A673 (cell line): ENCODE measurements at regions not wholly inside any gene's neighbourhood (a gene's known extent, or its start where the extent isn't known, plus 50 kb on each side); places are given as distances from the start of the nearest gene placed in this dataset.

ENCODE experiments used
- BruUV-seq: library from RNA; stranded (reverse); fragments of 400-500 nt; replicated peaks from 2 replicates; lab custom pipeline; 2021; lab: Mats Ljungman, UMichigan
- CTCF ChIA-PET: fragments of 300-600 bp; sonication (Branson Sonifier 250); formaldehyde crosslinking; loops from one replicate; lab custom pipeline; 2022; ENCODE audit warnings: antibody characterized with exemption; lab: Charles Lee
- POLR2A ChIA-PET: fragments of 300-600 bp; sonication (Branson Sonifier 250); formaldehyde crosslinking; loops from one replicate; lab custom pipeline; 2022; ENCODE audit warnings: antibody characterized with exemption; ENCODE audit not compliant: low non-redundant PET; lab: Charles Lee
- DNase-seq: peaks from one replicate; pipeline ENCODE4 v3.0.0-alpha.2; 2015; ENCODE audit warnings: low spot score
- H3K27ac ChIP-seq: fragments of 200-600 bp; sonication (generic); 2 replicates; pipeline ENCODE4 v1.5.1; 2016; ENCODE audit warnings: mixed run types, low read depth, mild to moderate bottlenecking, mixed read lengths, antibody characterized with exemption, low read length; ENCODE audit not compliant: poor library complexity, severe bottlenecking
- H3K27me3 ChIP-seq: fragments of 200-600 bp; sonication (generic); replicated peaks from 2 replicates; pipeline ENCODE4 v1.6.1; 2017; ENCODE audit warnings: mixed run types, low read depth, mild to moderate bottlenecking, mixed read lengths, antibody characterized with exemption, low read length; ENCODE audit not compliant: insufficient read depth, poor library complexity
- H3K36me3 ChIP-seq: fragments of 200-600 bp; sonication (generic); 2 replicates; pipeline ENCODE4 v1.6.1; 2016; ENCODE audit warnings: mixed run types, mild to moderate bottlenecking, mixed read lengths, antibody characterized with exemption, low read length; ENCODE audit not compliant: insufficient read depth, poor library complexity, severe bottlenecking
- H3K4me1 ChIP-seq: fragments of 200-600 bp; sonication (generic); 2 replicates; pipeline ENCODE4 v1.6.1; 2017; ENCODE audit warnings: mixed run types, mild to moderate bottlenecking, mixed read lengths, antibody characterized with exemption, low read length; ENCODE audit not compliant: insufficient read depth, poor library complexity, severe bottlenecking
- H3K4me3 ChIP-seq: fragments of 200-600 bp; sonication (generic); 2 replicates; pipeline ENCODE4 v1.5.1; 2016; ENCODE audit warnings: low read depth, mixed run types, mild to moderate bottlenecking, mixed read lengths, low read length; ENCODE audit not compliant: poor library complexity, severe bottlenecking
- H3K9me3 ChIP-seq: fragments of 200-600 bp; sonication (generic); 2 replicates; pipeline ENCODE4 v1.6.1; 2016; ENCODE audit warnings: mixed run types, low read depth, mild to moderate bottlenecking, mixed read lengths, antibody characterized with exemption, low read length; ENCODE audit not compliant: poor library complexity, severe bottlenecking
- CTCF ChIP-seq: fragments of 300-800, 200-600 bp; sonication (generic); conservative IDR thresholded peaks from 2 replicates; pipeline ENCODE4 v1.5.1; 2017; ENCODE audit warnings: low read depth, mild to moderate bottlenecking, antibody characterized with exemption, low read length, moderate library complexity, mixed read lengths
- EZH2 ChIP-seq: fragments of 200-600 bp; sonication (generic); IDR thresholded peaks from 2 replicates; pipeline ENCODE4 v1.6.1; 2017; ENCODE audit warnings: borderline replicate concordance, low read depth, mild to moderate bottlenecking, mixed read lengths, antibody characterized with exemption, low read length; ENCODE audit not compliant: poor library complexity, severe bottlenecking
- intact Hi-C: fragments of 100-400 bp; cut with micrococcal nuclease; formaldehyde crosslinking; loops from one replicate; pipeline ENCODE4 v1.10.0; 2022; ENCODE audit not compliant: unreplicated experiment

- POLR2A ChIA-PET: no interaction called here
Observed at GRCh38 chr4:30427932-30428331, 292.2 kb upstream of the PCDH7 start.

GRCh38 chr4:30429813-30430761, 290.1 kb upstream of the PCDH7 start:
- no peak for TF ChIP-seq EZH2
- TF ChIP-seq CTCF: no peak
- no peaks in the 10 kb centered on the region for H3K36me3 ChIP-seq
- no peaks in the 10 kb centered on the region for H3K27me3 ChIP-seq
- no peak overlapping the region for H3K4me3 ChIP-seq
- H3K9me3 ChIP-seq: no peaks in the 10 kb centered on the region
- no TSS peak for BruUV-seq
- peaks cover 10% of the 10 kb centered on the region for H3K4me1 ChIP-seq
- intact Hi-C loops: no loop called here
- POLR2A ChIA-PET: no interaction called here
- peak overlapping the region; percentile 45 for H3K27ac ChIP-seq
- DNase-seq: peak; percentile 71
- CTCF ChIA-PET: no interaction called here

More at GRCh38 chr4:30427932-30428331, 292.2 kb upstream of the PCDH7 start:
- no peak for DNase-seq
- intact Hi-C loops: no loop called here
- H3K27ac ChIP-seq: no peak overlapping the region
- H3K4me1 ChIP-seq: peaks cover 10% of the 10 kb centered on the region
- no peaks in the 10 kb centered on the region for H3K27me3 ChIP-seq
- BruUV-seq: no TSS peak
- no peaks in the 10 kb centered on the region for H3K36me3 ChIP-seq
- CTCF ChIA-PET: no interaction called here
- H3K9me3 ChIP-seq: no peaks in the 10 kb centered on the region
- TF ChIP-seq CTCF (no peak), EZH2 (no peak)
- no peak overlapping the region for H3K4me3 ChIP-seq

GRCh38 chr4:30434656-30435055, 285.5 kb upstream of the PCDH7 start:
- CTCF ChIA-PET: no interaction called here
- no peak overlapping the region for H3K27ac ChIP-seq
- intact Hi-C loops: no loop called here
- no peak overlapping the region for H3K4me3 ChIP-seq
- no peak for DNase-seq
- BruUV-seq: no TSS peak
- H3K27me3 ChIP-seq: no peaks in the 10 kb centered on the region
- no peak for TF ChIP-seq CTCF
- TF ChIP-seq EZH2: no peak
- H3K36me3 ChIP-seq: no peaks in the 10 kb centered on the region
- peaks cover 10% of the 10 kb centered on the region for H3K4me1 ChIP-seq
- H3K9me3 ChIP-seq: no peaks in the 10 kb centered on the region
- POLR2A ChIA-PET: no interaction called here
